Effector CD8-positive, alpha-beta T cell (primary cell): ENCODE measurements at regions not wholly inside any gene's neighbourhood (a gene's known extent, or its start where the extent isn't known, plus 50 kb on each side); places are given as distances from the start of the nearest gene placed in this dataset.
"Not testable (repeated sequence)": the region's sequence is repeated elsewhere in the genome, so short reads cannot be mapped to it uniquely, and the experiment has no call there.

ENCODE experiments used
- DNase-seq: peaks from one replicate; lab custom pipeline; 2025; lab: John Stamatoyannopoulos, UW

DNA sequence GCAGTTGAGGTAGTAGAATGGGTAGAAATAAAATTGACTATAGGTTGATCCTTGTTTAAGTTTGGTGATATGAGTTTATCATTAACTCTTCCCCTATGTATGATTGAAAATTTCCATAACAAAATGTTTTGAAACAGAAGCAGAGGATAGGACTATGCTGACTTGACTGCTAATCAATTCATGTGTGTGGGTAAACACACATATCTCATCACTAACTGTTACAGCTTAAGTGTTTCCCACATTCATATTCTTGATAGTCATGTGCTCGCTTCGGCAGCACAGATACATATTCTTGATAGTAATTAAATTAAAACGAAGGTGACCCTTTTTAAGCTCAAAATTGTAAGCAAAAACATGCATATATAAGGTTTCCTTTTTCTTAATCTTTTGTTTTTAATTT is 68.2 kb upstream of the SAMSN1 start:
- no peak for DNase-seq

DNA sequence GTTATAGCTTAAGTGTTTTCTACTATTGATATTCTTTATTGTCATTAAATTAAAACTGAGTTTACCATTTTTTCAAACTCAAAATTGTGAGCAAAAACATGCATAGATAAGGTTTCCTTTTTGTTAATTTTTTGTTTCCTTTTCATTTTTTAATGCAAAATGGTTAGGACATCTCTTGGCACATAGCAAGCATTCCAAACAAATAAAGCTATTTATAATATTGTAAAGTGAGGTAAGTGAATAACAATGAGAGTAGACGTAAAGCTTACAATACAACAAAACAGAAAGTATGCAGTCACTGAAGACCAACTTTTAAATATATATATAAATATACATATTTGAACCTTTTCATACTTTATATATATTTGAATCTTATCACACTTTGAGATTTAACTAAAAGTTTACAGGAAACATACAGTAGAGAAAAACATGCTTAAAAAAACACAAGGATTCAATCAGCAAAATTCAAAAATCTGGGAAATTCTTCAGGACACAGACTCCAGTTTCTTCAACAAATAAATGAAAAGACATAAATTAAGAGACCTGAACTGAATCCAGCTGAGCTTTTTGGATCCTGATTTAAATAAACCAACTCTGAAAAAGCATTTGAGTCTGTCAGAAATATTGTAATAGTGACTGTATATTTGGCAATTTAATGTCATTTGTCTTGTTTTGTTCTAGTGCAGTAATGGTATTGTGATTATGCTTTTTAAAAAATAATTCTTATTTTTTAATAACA is 67.5 kb upstream of the SAMSN1 start:
- DNase-seq: no peak

DNA sequence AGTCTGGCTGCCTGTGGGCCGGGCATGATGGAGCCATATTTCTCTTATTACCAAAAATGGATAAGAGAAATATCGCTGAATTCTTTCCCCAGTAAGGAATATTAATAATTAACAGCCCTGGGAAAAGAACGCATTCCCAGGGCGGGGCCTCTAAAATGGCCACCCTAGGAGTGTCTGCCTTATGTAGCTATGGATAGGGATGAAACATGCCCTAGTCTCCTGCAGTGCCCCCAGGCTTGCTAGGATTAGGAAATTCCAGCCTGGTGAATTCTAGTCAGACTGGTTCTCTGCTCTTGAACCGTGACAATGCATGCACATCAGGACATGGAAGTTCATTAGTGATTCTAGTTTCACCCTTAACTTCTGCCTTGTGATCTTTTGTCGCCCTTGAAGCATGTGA is 64.0 kb upstream of the SAMSN1 start:
- not testable (repeated sequence) for DNase-seq

GRCh38 chr21:14609274-14609673 is 63.2 kb upstream of the SAMSN1 start:
- DNase-seq: no peak

DNA sequence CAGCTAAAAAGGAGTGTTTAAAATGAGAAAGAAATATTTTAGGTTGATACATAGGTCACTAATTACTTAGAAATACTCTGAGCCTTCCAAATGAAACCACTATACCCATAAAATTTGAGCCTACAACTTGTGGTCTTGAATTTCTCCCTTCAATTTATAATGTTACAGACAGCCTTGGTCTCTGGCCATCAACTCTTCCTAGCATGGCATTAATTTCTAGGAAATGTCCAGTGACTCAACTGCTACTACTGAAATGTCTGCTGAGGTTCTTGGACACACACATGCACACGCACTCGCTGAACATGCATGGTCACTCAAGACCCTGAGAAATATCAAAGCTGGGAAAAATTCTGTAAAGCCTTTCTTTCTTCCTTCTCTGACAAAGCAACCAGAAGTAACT is 61.1 kb upstream of the SAMSN1 start:
- no peak for DNase-seq

DNA sequence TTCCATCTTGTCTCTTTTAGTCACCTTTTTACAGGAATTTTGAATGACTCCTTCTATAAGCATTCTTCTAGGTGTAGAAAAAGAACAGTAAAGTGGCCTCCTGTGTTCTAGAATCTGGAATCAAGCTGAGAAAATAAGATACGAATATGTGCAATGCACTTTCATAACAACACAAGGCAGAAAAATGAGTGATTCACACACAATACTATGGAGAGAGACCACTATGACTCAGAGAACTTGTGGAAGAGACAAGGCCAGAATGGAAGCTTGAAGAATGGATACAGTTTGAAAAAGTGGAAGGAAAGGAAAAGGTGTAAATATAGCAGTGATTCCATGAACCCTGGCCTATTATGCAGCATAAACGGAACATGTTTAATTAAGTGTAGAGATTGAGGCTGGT is 57.1 kb upstream of the SAMSN1 start:
- DNase-seq: no peak

DNA sequence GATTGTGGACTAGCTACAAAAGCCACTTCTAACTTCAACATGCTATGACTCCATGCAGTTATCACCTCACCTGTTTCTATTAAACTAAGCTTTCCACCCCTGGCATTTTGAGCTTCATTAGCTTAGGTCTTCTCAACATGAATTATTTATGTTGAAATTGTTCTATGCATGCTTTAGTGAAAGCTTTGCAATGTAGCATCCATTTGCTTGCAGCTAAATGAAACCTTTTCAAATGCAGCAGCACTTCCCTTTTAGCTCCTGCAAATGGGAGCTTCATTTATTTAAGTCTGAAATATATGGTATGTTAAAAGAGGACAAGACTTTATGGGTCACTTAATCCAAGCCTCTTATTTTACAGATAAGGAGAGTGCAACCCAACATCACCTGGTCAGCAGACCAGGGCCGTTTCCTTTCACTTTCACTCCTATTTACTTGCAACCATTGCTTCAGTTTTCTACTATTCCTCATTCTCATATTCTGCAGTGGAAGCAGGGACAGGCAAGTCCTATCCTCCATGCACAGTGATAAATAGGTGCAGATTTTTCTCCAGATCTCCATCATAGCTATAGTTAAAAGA is 56.4 kb upstream of the SAMSN1 start:
- DNase-seq: no peak

GRCh38 chr21:14600569-14601297 is 54.6 kb upstream of the SAMSN1 start:
- no peak for DNase-seq

- no peak for DNase-seq
Observed at GRCh38 chr21:14598065-14598464, 52.0 kb upstream of the SAMSN1 start.
